Stimulated activated naive CD8-positive, alpha-beta T cell treated with anti-CD3 and anti-CD28 coated beads, Interleukin-15, Interleukin-2, amounts not matched to agents 100 U/mL and 50 U/mL, for 24 hours (primary cell): ENCODE measurements at regions not wholly inside any gene's neighbourhood (a gene's known extent, or its start where the extent isn't known, plus 50 kb on each side); places are given as distances from the start of the nearest gene placed in this dataset.

Experiments used
- ATAC-seq: fragments of 150-1000 bp; cut with Tn5 transposase; one replicate; pipeline ENCODE4 v1.10.0; 2021
- DNase-seq: peaks from one replicate; pipeline ENCODE4 v3.0.0; 2021

- ATAC-seq (peak; percentile 67), DNase-seq (no peak)
These were observed 214.2 kb upstream of the KRR1 start for GRCh38 chr12:75725521-75726111.

DNA sequence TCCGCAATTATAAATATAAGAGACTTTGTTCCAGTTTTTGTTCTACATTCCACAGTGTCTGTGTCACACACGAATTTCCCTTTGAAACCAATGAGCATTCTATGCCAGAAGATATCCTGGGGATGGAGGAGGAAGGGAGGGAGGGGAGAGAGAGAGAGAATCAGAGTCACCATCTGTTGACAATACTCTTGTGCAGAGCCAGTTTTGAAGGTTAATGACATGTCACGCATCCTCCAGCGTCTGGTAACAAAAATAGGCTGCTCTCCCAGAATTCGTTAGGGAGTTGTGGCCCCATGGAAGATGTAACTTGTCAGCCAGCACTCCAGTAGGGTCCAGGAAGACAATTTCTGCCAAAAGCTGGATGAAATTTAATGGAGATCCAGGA, 213.5 kb upstream of the KRR1 start:
- ATAC-seq (no peak), DNase-seq (no peak)

- ATAC-seq: no peak
These were observed 213.0 kb upstream of the KRR1 start for GRCh38 chr12:75724307-75724927.

DNA sequence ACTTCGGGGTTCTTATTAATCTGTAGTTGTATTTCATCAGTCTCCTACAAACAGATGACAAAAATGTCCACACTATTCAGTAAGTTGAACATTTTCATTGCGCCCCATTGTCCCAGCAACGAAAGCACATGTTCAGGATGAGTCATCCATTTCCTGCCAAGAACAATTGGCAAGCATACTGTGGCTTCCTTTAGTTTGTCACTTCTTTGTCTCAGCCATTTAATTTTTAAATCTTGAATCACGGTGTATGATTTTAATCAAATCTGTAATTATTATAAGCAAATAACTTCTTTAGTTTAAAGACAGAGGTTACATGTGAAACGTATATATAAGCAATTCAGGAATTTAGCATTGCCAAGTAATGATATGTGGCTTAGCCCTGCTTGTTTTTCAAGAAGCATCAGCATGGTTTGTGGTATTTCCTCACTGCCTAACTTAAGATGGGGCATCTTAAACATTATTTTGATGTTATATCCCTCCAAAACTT, 211.3 kb upstream of the KRR1 start:
- ATAC-seq (peak; percentile 87), DNase-seq (peak; percentile 19)

More at GRCh38 chr12:75724307-75724927, 213.0 kb upstream of the KRR1 start:
- DNase-seq: no peak

DNA sequence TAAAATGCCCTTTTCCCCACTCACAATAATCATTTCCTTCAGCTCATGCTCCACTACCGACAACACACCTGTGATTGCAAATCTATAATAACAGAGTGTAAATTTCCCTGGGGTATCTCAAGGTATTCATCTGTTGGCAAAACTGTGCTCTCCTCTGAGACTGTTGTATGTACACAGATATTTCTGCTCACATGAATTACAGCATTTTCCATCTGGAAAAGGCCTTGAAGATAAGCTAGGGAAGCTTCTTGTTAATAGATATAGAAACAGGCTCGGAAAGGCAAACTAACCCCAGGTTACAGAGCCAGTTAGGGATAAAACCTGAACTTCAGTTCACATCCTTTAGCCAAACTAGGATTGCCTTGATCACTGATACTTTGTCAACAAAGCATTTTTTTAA, 210.4 kb upstream of the KRR1 start:
- DNase-seq (no peak), ATAC-seq (no peak)

- DNase-seq: no peak
- ATAC-seq: no peak
These were observed 209.6 kb upstream of the KRR1 start for GRCh38 chr12:75720812-75721641.

DNA sequence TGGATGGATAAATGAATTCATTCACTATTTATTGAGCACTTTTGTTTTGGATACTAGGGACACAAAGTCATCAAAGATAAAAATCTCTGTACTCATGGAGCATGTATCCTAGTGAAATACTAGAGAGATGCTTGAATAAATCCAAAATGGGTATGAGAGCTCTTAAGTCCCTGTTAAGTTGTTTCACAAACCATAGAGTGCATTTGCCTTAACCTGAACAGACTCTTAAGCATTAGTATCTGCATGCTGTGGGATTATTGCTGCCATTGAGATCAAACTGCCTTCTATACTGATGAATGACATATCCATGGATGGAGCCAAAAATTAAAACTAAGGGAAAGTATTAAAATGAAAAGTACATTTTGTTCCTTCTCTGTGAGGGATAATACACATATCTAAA, 206.5 kb upstream of the KRR1 start:
- DNase-seq: no peak
- no peak for ATAC-seq

DNA sequence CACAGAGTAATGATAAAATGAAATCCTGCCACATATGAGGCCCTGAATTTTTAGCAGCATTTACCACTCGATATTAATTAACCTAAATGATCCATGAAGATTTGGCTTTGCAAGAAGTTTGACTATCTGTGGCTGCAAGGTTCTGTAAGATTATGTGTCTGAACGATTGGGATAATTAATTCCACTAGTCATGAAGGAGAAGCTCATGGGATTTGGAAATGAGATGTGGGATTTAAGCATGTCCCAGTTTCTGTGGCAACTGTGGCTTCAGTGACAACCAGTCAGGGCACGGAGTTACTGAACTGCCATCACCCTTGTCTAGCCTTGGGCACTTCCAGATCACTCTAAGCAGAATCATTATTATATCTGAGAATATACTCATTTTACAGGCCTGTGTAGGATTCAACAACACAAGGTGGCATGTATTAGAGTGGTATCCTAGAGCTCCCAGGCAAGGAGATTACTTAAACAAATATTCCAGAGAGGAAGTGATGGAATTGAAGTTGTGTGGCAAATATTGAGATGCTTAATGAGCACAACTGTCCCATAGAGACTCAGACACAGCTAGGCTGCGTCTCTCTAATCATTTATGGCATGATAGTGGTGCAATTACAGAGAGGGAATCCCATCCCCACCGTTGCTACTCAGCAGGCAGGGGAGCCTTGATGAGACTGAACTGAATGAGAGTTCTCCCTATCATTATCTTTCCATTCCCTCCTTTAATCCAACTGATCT, 205.0 kb upstream of the KRR1 start:
- DNase-seq: no peak
- ATAC-seq: no peak

- no peak for DNase-seq
- no peak for ATAC-seq
These were observed 204.3 kb upstream of the KRR1 start for GRCh38 chr12:75715682-75716081.

GRCh38 chr12:75715323-75715644, 203.9 kb upstream of the KRR1 start:
- ATAC-seq (no peak), DNase-seq (no peak)

GRCh38 chr12:75714462-75715322, 203.3 kb upstream of the KRR1 start:
- no peak for DNase-seq
- peak; percentile 71 for ATAC-seq

DNA sequence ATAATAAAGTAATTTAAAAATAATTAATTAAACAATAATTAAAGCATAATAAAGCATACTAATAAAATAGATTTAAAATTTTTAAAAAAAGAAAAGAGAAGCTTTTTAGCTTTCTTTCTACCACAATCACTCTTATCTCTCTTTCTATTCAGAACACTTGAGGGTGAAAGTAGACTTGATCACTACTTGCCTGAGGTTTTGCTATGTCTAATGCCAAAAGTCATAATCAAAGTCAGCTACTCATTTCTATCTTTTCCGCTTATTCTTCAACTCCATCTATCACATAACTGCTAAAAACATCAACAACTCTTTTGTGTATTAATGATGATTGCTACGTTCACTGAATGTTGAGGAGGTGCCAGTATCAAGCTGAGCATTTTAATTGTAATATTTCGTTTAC, 202.0 kb upstream of the KRR1 start:
- ATAC-seq (no peak), DNase-seq (no peak)

GRCh38 chr12:75712223-75712622, 200.8 kb upstream of the KRR1 start:
- ATAC-seq: peak; percentile 31
- no peak for DNase-seq

DNA sequence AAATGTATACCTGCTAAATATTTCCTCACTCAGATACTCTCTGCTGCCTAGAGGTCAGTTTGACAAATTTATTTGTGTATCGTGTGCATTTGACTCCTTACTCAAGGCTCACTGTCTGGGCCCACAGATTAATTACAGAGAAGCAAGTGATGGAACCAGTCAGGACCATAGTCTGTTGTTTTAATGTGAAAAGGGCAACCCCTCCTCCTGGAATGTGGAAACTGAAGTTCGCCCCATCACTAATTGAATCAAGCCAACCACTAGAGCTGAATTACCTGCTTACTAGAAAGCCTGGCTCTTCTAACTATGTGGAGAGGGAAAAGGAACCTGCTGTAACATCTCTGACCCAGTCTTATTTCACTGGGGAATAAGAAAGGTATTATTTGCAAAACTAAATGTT, 199.9 kb upstream of the KRR1 start:
- DNase-seq (no peak), ATAC-seq (no peak)

DNA sequence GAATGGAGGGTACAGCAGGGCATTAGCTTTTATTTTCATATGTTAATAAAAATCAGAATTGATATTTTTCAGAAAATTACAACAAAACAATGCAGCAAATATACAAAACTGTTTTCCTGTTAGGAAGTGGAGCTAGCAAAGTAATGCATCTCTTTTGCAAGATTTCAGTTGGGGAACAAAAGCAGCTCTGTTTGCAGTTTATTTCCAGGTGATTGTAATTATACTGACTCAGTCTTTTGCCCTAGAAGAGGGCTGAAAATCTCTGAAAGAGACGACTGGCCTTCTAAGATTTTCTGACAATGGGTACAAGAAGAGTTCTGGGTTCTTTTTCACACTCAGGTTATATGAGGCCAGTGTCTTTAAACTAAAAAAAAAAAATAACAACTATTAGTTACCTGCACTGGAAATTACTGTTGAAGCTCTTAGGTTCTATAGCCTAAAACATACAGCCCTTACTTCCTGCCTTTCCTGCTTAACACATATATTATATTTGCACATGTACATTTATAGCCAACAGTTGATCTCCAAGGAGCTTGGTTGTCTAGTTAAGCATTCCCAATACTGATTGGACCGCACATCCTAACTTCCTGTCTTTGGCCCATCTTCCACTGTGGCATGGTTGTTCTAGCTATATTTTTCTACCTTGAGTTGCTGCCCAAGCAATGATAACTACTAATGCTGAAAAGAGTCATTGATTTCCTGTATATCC, 199.1 kb upstream of the KRR1 start:
- ATAC-seq: no peak
- no peak for DNase-seq

DNA sequence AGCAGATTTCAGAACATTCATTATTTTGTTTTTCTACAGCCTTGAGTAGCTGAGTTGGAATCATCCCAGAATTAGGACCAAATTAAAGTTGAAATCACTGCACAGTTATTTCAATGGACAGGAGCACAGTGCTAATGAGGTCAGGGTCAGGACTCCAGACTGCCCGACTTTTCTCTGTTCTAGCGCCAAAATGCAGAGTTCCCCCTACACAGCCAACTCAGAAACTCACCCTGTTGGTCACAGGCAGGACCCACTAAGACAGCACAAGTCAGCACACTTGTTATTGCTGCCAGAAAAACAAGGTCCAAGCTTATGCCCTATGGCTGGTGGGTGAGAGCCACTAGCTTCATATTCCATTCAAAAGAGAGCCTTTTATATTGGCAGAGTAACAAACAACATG, 198.1 kb upstream of the KRR1 start:
- no peak for DNase-seq
- no peak for ATAC-seq

- ATAC-seq: no peak
- DNase-seq: no peak
These were observed 197.4 kb upstream of the KRR1 start for GRCh38 chr12:75708802-75709201.

DNA sequence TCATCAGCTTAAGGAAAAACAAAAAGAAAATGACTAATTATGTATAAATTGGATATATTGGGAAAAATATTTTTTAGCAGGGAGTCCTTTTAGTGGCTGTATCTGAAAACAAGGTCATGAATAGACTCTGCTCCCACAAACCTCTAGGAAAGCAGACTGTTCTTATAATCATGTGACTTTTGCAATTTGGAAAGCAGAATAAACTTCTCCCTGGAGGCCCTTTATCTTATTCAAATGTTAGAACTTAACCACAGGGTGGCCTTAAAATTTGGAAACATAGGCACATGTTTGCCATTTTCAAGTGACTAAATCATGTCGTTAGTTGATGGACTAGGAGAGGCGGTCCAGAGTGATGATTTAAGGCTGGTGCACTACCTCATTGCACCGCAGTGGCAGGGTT, 196.6 kb upstream of the KRR1 start:
- DNase-seq (no peak), ATAC-seq (no peak)

GRCh38 chr12:75706786-75707605, 195.6 kb upstream of the KRR1 start:
- no peak for DNase-seq
- no peak for ATAC-seq
